Heart left ventricle (tissue), 13 donors: ENCODE measurements at regions not wholly inside any gene's neighbourhood (a gene's known extent, or its start where the extent isn't known, plus 50 kb on each side); places are given as distances from the start of the nearest gene placed in this dataset.

Source experiments
- CTCF ChIP-seq, 12 donors: fragments of 200-600 bp; sonication (generic) in 4 of 12; IDR thresholded peaks; one replicate each; pipeline versions ENCODE4 v1.5.0 to v1.8.0; 2018 to 2022; ENCODE audit warnings: antibody characterized with exemption in 12 of 12, mild to moderate bottlenecking in 5 of 12
- POLR2A ChIP-seq, 2 donors: fragments of 450-650 bp; IDR thresholded peaks; one replicate each; pipeline ENCODE4 v1.6.1; 2017; ENCODE audit warnings: antibody characterized with exemption in 2 of 2, mild to moderate bottlenecking in 2 of 2, moderate library complexity in 2 of 2
- donor health status: ischemic (EF 13 %, LVEDD 7.1; RV severe dilation, severe dysfunction).
- donor health status: DM: no; HTN: yes; CAD: no.
- donor health status: DM: no; HTN: no; CAD: no.
- donor health status: ischemic (EF 25% LVEDD 6.9; RV normal size, moderate dysfunction).
- donor health status: ischemic (EF 25% LVEDD 5.7; RV mildly dilated, moderate dysfunction).
- donor health status: ischemic (EF 35%, LVEDD 5.7; RV mildly dilated, moderate dysfunction).
- donor health status: nonischemic (EF 11% LVEDD 7.7; RV severe dilation, severe dysfunction).
- donor health status: DM: yes; HTN: yes; CAD: no.
- donor health status: PGD.
- donor health status: ischemic (EF 29% LVEDD 5.4; RV normal size, mild dysfunction).
- donor health status: nonischemic (EF 23%, LVEDD 6.1; RV moderate dilation, normal function).

DNA sequence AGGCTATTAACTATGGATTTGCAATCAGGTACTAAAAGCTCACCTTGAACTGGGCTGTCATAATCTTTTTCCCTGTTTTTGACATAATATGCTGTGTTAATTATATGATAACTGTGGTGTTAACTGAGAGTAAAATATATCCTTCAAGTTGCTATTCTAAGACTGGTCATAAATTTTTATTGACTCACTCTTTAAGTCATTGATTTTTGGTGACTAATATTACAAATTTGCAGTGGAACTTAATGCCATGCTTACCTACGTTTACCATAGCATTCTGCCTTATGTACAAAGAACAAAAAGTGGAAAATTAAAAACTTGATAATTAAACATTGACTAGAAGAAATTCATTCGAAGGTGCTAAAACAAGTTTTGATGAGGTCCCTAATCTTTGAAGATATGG, 872.4 kb downstream of the BRINP3 start:
- TF ChIP-seq CTCF (IDR thresholded peaks at IDR 0.05) = no peak
- no peak for TF ChIP-seq POLR2A (IDR thresholded peaks at IDR 0.05)
